HG02642 (cell line): ENCODE measurements at regions not wholly inside any gene's neighbourhood (a gene's known extent, or its start where the extent isn't known, plus 50 kb on each side); places are given as distances from the start of the nearest gene placed in this dataset.
A peak's percentile ranks its signal among the peaks of the same experiment; 100 is the strongest.
"Not testable (repeated sequence)": the region's sequence is repeated elsewhere in the genome, so short reads cannot be mapped to it uniquely, and the experiment has no call there.

ENCODE experiments used
- ATAC-seq: cut with Tn5 transposase; IDR thresholded peaks from one replicate; pipeline ENCODE4 v1.9.1; 2021; ENCODE audit warnings: mild to moderate bottlenecking; ENCODE audit not compliant: unreplicated experiment, poor library complexity

GRCh38 chr5:143946837-143947236, 134.9 kb downstream of the HMHB1 start:
- ATAC-seq, result no peak

- no peak for ATAC-seq
These were observed 135.4 kb downstream of the HMHB1 start for GRCh38 chr5:143947313-143947712.

GRCh38 chr5:143952809-143953208, 140.8 kb downstream of the HMHB1 start:
- no peak for ATAC-seq

GRCh38 chr5:143953851-143954250, 141.9 kb downstream of the HMHB1 start:
- ATAC-seq, result no peak

GRCh38 chr5:143955141-143955540, 143.2 kb downstream of the HMHB1 start:
- no peak for ATAC-seq

- no peak for ATAC-seq
These were observed 145.5 kb downstream of the HMHB1 start for GRCh38 chr5:143957455-143957854.

GRCh38 chr5:143962201-143962600, 150.2 kb downstream of the HMHB1 start:
- ATAC-seq, result no peak

- no peak for ATAC-seq
These were observed 153.0 kb downstream of the HMHB1 start for GRCh38 chr5:143964919-143965318.

GRCh38 chr5:143966280-143966679, 154.3 kb downstream of the HMHB1 start:
- no peak for ATAC-seq

- ATAC-seq, result peak; percentile 60
These were observed 156.3 kb downstream of the HMHB1 start for GRCh38 chr5:143968071-143968878.

GRCh38 chr5:143970159-143970558, 158.2 kb downstream of the HMHB1 start:
- no peak for ATAC-seq

GRCh38 chr5:143972068-143972467, 160.1 kb downstream of the HMHB1 start:
- ATAC-seq, result no peak

- ATAC-seq, result no peak
These were observed 164.1 kb downstream of the HMHB1 start for GRCh38 chr5:143976055-143976454.

- no peak for ATAC-seq
These were observed 166.0 kb downstream of the HMHB1 start for GRCh38 chr5:143977891-143978461.

- ATAC-seq, result peak; percentile 90
These were observed 167.2 kb downstream of the HMHB1 start for GRCh38 chr5:143979044-143979690.

GRCh38 chr5:143980506-143980905, 168.5 kb downstream of the HMHB1 start:
- ATAC-seq, result no peak

GRCh38 chr5:143982957-143983356, 171.0 kb downstream of the HMHB1 start:
- ATAC-seq, result not testable (repeated sequence)

GRCh38 chr5:143985832-143986515, 174.0 kb downstream of the HMHB1 start:
- ATAC-seq, result no peak

- no peak for ATAC-seq
These were observed 174.7 kb downstream of the HMHB1 start for GRCh38 chr5:143986516-143987212.

GRCh38 chr5:143987264-143987663, 175.3 kb downstream of the HMHB1 start:
- no peak for ATAC-seq
